Suprapubic skin (tissue), 4 donors: ENCODE measurements at regions not wholly inside any gene's neighbourhood (a gene's known extent, or its start where the extent isn't known, plus 50 kb on each side); places are given as distances from the start of the nearest gene placed in this dataset.

Experiments
- DNase-seq, 2 donors: peaks; one replicate each; pipeline ENCODE4 v3.0.0-alpha.2; 2019; ENCODE audit warnings: low spot score in 2 of 2
- H3K27ac ChIP-seq: fragments of 200-600 bp; sonication (generic); one replicate; pipeline ENCODE4 v1.5.1; 2019
- H3K27me3 ChIP-seq: fragments of 200-600 bp; sonication (generic); one replicate; pipeline ENCODE4 v1.5.1; 2019
- H3K36me3 ChIP-seq: fragments of 200-600 bp; sonication (generic); one replicate; pipeline ENCODE4 v1.5.1; 2019
- H3K4me1 ChIP-seq: fragments of 200-600 bp; sonication (generic); one replicate; pipeline ENCODE4 v1.5.1; 2019
- H3K4me3 ChIP-seq: fragments of 200-600 bp; sonication (generic); one replicate; pipeline ENCODE4 v1.5.1; 2019; ENCODE audit warnings: mild to moderate bottlenecking
- H3K9me3 ChIP-seq: fragments of 200-600 bp; sonication (generic); one replicate; pipeline ENCODE4 v1.5.1; 2019
- EP300 ChIP-seq: sonication (generic); formaldehyde crosslinking; IDR thresholded peaks from one replicate; pipeline ENCODE4 v1.6.1; 2017; ENCODE audit warnings: antibody characterized with exemption
- POLR2A ChIP-seq, 2 donors: fragments of 450-650 bp; IDR thresholded peaks; one replicate each; pipeline ENCODE4 v1.6.1; 2017; ENCODE audit warnings: antibody characterized with exemption in 2 of 2, mild to moderate bottlenecking in 2 of 2, moderate library complexity in 2 of 2
- POLR2AphosphoS5 ChIP-seq, 3 donors: sonication (generic); formaldehyde crosslinking; IDR thresholded peaks; one replicate each; pipeline ENCODE4 v1.6.1; 2017; ENCODE audit warnings: antibody characterized with exemption in 3 of 3
- WGBS: methylation state at CpG from one replicate; pipeline ENCODE4 v1.1.5; 2018; 5-methylcytosine and 5-hydroxymethylcytosine counted together
- TF ChIP-seq, protein P1 (sequence below), 2 donors: fragments of 200-600 bp in 1 of 2; fragments of 450-650 bp in 1 of 2; sonication (generic) in 1 of 2; IDR thresholded peaks; one replicate each; pipeline ENCODE4 v1.5.1; 2016 to 2019; ENCODE audit warnings: antibody characterized with exemption in 2 of 2, mild to moderate bottlenecking in 1 of 2, moderate library complexity in 1 of 2

GRCh38 chr19:31730270-31730669 is 381.0 kb upstream of the TSHZ3 start:
- Histone ChIP-seq H3K27ac (no peak overlapping the region), H3K36me3 (no peaks in the 10 kb centered on the region), H3K4me1 (no peaks in the 10 kb centered on the region), H3K27me3 (no peaks in the 10 kb centered on the region), H3K9me3 (no peaks in the 10 kb centered on the region), H3K4me3 (no peak overlapping the region)
- WGBS = 57% methylated on average over 2 of the region's 2 CpGs
- no peak for DNase-seq
- TF ChIP-seq EP300 (no peak), POLR2AphosphoS5 (IDR thresholded peaks at IDR 0.05) (no peak), POLR2A (IDR thresholded peaks at IDR 0.05) (no peak)
- TF ChIP-seq, protein P1, sequence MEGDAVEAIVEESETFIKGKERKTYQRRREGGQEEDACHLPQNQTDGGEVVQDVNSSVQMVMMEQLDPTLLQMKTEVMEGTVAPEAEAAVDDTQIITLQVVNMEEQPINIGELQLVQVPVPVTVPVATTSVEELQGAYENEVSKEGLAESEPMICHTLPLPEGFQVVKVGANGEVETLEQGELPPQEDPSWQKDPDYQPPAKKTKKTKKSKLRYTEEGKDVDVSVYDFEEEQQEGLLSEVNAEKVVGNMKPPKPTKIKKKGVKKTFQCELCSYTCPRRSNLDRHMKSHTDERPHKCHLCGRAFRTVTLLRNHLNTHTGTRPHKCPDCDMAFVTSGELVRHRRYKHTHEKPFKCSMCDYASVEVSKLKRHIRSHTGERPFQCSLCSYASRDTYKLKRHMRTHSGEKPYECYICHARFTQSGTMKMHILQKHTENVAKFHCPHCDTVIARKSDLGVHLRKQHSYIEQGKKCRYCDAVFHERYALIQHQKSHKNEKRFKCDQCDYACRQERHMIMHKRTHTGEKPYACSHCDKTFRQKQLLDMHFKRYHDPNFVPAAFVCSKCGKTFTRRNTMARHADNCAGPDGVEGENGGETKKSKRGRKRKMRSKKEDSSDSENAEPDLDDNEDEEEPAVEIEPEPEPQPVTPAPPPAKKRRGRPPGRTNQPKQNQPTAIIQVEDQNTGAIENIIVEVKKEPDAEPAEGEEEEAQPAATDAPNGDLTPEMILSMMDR (IDR thresholded peaks at IDR 0.05) = no peak

GRCh38 chr19:31733591-31733990 is 384.4 kb upstream of the TSHZ3 start:
- Histone ChIP-seq H3K4me3 (no peak overlapping the region), H3K36me3 (no peaks in the 10 kb centered on the region), H3K9me3 (no peaks in the 10 kb centered on the region), H3K27me3 (no peaks in the 10 kb centered on the region), H3K27ac (no peak overlapping the region), H3K4me1 (no peaks in the 10 kb centered on the region)
- TF ChIP-seq, protein P1 (IDR thresholded peaks at IDR 0.05) = no peak
- TF ChIP-seq POLR2AphosphoS5 (IDR thresholded peaks at IDR 0.05) (no peak), EP300 (no peak), POLR2A (IDR thresholded peaks at IDR 0.05) (no peak)
- no peak for DNase-seq
- WGBS = 83% methylated on average over 8 of the region's 8 CpGs

GRCh38 chr19:31742249-31742648 is 393.0 kb upstream of the TSHZ3 start:
- TF ChIP-seq, protein P1 (IDR thresholded peaks at IDR 0.05) = no peak
- TF ChIP-seq EP300 (no peak), POLR2AphosphoS5 (IDR thresholded peaks at IDR 0.05) (no peak), POLR2A (IDR thresholded peaks at IDR 0.05) (no peak)
- Histone ChIP-seq H3K27ac (no peak overlapping the region), H3K27me3 (no peaks in the 10 kb centered on the region), H3K4me3 (no peak overlapping the region), H3K4me1 (no peaks in the 10 kb centered on the region), H3K9me3 (no peaks in the 10 kb centered on the region), H3K36me3 (no peaks in the 10 kb centered on the region)
- 88% methylated on average over 5 of the region's 5 CpGs for WGBS
- no peak for DNase-seq

DNA sequence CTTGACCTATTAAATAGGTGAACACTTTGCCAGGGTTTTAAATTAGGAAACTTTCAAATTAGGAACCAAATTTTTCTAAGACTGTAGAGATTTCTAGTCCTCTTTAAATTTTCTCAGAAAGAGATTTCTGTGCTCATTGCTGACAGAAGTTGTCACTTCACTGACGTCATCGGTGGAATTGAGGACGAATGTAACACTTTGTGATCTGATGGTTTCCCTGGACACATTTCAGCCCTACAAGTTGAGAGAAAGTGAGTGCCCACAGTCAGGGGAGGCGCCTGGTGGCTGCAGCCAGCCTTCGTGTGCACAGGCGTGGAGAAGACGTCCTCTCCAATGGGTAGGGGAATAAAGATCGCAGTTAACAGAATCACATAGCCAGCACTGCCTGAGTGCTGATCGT is 396.5 kb upstream of the TSHZ3 start:
- TF ChIP-seq EP300 (no peak), POLR2AphosphoS5 (IDR thresholded peaks at IDR 0.05) (no peak), POLR2A (IDR thresholded peaks at IDR 0.05) (no peak)
- TF ChIP-seq, protein P1 (IDR thresholded peaks at IDR 0.05) = no peak
- H3K36me3 ChIP-seq = no peaks in the 10 kb centered on the region
- no peaks in the 10 kb centered on the region for H3K4me1 ChIP-seq
- H3K9me3 ChIP-seq = no peaks in the 10 kb centered on the region
- H3K27me3 ChIP-seq = no peaks in the 10 kb centered on the region
- 71% methylated on average over 9 of the region's 9 CpGs for WGBS
- DNase-seq = no peak
- H3K27ac ChIP-seq = no peak overlapping the region
- no peak overlapping the region for H3K4me3 ChIP-seq

- no peak for DNase-seq
- Histone ChIP-seq H3K9me3 (no peaks in the 10 kb centered on the region), H3K4me1 (no peaks in the 10 kb centered on the region), H3K4me3 (no peak overlapping the region), H3K36me3 (no peaks in the 10 kb centered on the region), H3K27me3 (no peaks in the 10 kb centered on the region), H3K27ac (no peak overlapping the region)
- 59% methylated on average over 8 of the region's 8 CpGs for WGBS
- no peak for TF ChIP-seq POLR2AphosphoS5 (IDR thresholded peaks at IDR 0.05)
- no peak for TF ChIP-seq EP300
- TF ChIP-seq, protein P1 (IDR thresholded peaks at IDR 0.05) = no peak
- no peak for TF ChIP-seq POLR2A (IDR thresholded peaks at IDR 0.05)
Measured at GRCh38 chr19:31749231-31749630, 400.0 kb upstream of the TSHZ3 start.
